ENCODE measurements at regions not wholly inside any gene's neighbourhood (a gene's known extent, or its start where the extent isn't known, plus 50 kb on each side); places are given as distances from the start of the nearest gene placed in this dataset.

- TF ChIP-seq CTCF (conservative IDR thresholded peaks at IDR 0.05; ENCODE audit: low read depth, low read length) (no peak), EZH2 (IDR thresholded peaks at IDR 0.05; ENCODE audit: low read length, unreplicated experiment) (no peak), EZH2phosphoT487 (IDR thresholded peaks at IDR 0.05; ENCODE audit: borderline replicate concordance, low read length) (no peak)
Measured at GRCh38 chr13:107005577-107005976, 437.6 kb upstream of the ARGLU1 start.

All from PC-3 (cell line).